C4-2B (cell line): ENCODE measurements at regions not wholly inside any gene's neighbourhood (a gene's known extent, or its start where the extent isn't known, plus 50 kb on each side); places are given as distances from the start of the nearest gene placed in this dataset.

Experiments used
- H3K27ac ChIP-seq: fragments of 450-650 bp; 2 replicates; pipeline ENCODE4 v1.5.1; 2017
- CTCF ChIP-seq: fragments of 450-650 bp; conservative IDR thresholded peaks from 2 replicates; pipeline ENCODE4 v1.5.1; 2017; ENCODE audit warnings: mild to moderate bottlenecking
- ZFX ChIP-seq: fragments of 450-650 bp; IDR thresholded peaks from 2 replicates; pipeline ENCODE4 v1.6.1; 2017

- no peak overlapping the region for H3K27ac ChIP-seq
Measured at GRCh38 chr6:160837146-160837545, 135.1 kb downstream of the PLG start.

GRCh38 chr6:160851031-160851430 lies 140.5 kb upstream of the MAP3K4 start:
- TF ChIP-seq CTCF: no peak
- TF ChIP-seq ZFX: no peak
- H3K27ac ChIP-seq: no peak overlapping the region

More at GRCh38 chr6:160837146-160837545, 135.1 kb downstream of the PLG start:
- TF ChIP-seq ZFX (no peak), CTCF (no peak)

DNA sequence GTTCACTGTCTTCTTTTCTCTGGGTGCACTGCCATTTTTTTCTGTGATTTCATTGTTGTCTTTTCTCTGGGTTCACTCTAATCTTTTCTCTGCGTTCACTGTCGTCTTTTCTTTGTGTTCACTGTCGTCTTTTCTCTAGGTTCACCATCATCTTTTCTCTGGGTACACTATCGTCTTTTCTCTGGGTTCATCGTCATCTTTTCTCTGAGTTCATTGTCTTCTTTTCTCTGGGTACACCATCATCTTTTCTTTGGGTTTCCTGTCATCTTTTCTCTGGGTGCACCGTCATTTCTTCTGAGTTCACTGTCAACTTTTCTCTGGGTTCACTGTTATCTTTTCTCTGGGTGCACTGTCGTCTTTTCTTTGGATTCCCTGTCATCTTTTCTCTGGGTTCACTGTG lies 137.6 kb upstream of the MAP3K4 start:
- TF ChIP-seq ZFX (no peak), CTCF (no peak)
- no peak overlapping the region for H3K27ac ChIP-seq

DNA sequence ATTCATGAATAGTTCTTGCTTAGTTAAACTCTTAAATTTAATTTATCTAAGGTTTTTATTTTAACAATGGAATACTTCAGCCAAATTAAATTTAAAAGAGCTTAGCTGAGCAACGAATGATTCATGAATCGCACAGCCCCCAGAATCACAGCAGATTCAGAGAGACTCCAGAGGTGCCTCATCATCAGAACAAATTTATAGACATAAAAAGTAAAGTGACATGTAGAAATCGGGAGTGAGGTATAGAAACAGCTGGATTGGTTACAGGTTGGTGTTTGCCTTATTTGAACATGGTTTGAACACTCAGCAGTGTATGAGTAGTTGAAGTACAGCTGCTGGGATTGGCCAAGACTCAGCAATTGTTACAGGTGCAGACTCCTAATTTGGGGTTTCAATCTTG lies 132.7 kb upstream of the MAP3K4 start:
- H3K27ac ChIP-seq: no peak overlapping the region
- TF ChIP-seq CTCF (no peak), ZFX (no peak)

DNA sequence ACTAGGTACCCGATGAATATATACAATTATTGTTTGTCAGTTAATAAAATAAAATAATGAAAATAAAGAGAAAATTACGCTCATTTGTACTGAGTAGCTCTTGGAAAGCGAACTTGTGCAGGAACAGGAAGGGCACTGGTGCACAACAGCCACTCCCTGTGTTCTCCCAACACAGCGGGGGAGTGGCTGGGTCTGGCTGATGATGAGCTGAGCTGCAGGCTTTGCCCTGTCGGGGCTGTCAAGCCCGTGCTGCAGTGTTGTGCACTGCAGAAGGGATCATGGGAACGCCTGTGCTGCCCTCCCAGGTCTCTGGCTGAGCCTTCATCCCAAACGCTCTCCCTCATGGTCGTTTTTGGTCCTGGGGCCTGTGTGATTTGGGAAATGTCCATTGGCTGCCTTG lies 131.7 kb upstream of the MAP3K4 start:
- no peak overlapping the region for H3K27ac ChIP-seq
- TF ChIP-seq ZFX: no peak
- no peak for TF ChIP-seq CTCF

- no peak overlapping the region for H3K27ac ChIP-seq
- TF ChIP-seq CTCF: no peak; the same call in 1 of the 2 replicates
Measured at GRCh38 chr6:160861824-160862223, 129.7 kb upstream of the MAP3K4 start.

DNA sequence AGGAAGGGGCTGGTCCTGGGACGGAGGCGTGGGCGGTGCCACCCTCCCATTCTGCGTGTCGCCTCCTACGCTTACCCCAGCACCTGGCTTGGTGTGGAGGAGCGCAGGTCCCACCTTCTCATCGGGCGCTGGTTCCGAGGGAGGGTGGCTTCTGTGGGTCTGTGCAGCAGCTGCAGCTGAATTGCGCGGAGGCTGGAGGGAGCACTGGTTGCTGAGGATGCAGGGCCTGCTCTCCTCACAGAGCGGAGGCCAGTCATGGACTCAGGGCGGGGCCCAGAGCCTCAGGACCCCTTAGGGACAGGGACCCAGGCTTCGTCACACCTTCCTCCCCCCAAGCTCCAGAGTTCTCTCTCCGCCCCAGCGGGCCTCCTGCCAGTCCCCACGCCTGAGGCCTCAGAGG lies 127.8 kb upstream of the MAP3K4 start:
- H3K27ac ChIP-seq: no peak overlapping the region

More for the DNA sequence above, 127.8 kb upstream of the MAP3K4 start:
- TF ChIP-seq ZFX: no peak
- no peak for TF ChIP-seq CTCF
